IPS-15b (cell line): ENCODE measurements at regions not wholly inside any gene's neighbourhood (a gene's known extent, or its start where the extent isn't known, plus 50 kb on each side); places are given as distances from the start of the nearest gene placed in this dataset.
"Not testable (repeated sequence)": the region's sequence is repeated elsewhere in the genome, so short reads cannot be mapped to it uniquely, and the experiment has no call there.

Experiments used
- H3K27me3 ChIP-seq: one replicate; pipeline ENCODE4 v1.6.1; 2013; ENCODE audit warnings: low read length; ENCODE audit not compliant: control insufficient read depth, insufficient read depth
- H3K36me3 ChIP-seq: one replicate; pipeline ENCODE4 v1.6.1; 2013; ENCODE audit warnings: low read length; ENCODE audit not compliant: control insufficient read depth, insufficient read depth
- H3K4me1 ChIP-seq: one replicate; pipeline ENCODE4 v1.6.1; 2013; ENCODE audit warnings: mild to moderate bottlenecking, low read length; ENCODE audit not compliant: control insufficient read depth, insufficient read depth
- H3K4me3 ChIP-seq: one replicate; pipeline ENCODE4 v1.5.1; 2013; ENCODE audit warnings: low read depth, low read length
- H3K9ac ChIP-seq: one replicate; pipeline ENCODE4 v1.6.1; 2013; ENCODE audit warnings: low read depth, mild to moderate bottlenecking, low read length
- H3K9me3 ChIP-seq: one replicate; pipeline ENCODE4 v1.6.1; 2013; ENCODE audit warnings: mild to moderate bottlenecking, low read length; ENCODE audit not compliant: control insufficient read depth, insufficient read depth

GRCh38 chr1:121095014-121095413 is 89.1 kb downstream of the FAM72B start:
- H3K9me3 ChIP-seq, H3K4me1 ChIP-seq, H3K27me3 ChIP-seq, H3K4me3 ChIP-seq, H3K36me3 ChIP-seq, H3K9ac ChIP-seq: not testable (repeated sequence)

DNA sequence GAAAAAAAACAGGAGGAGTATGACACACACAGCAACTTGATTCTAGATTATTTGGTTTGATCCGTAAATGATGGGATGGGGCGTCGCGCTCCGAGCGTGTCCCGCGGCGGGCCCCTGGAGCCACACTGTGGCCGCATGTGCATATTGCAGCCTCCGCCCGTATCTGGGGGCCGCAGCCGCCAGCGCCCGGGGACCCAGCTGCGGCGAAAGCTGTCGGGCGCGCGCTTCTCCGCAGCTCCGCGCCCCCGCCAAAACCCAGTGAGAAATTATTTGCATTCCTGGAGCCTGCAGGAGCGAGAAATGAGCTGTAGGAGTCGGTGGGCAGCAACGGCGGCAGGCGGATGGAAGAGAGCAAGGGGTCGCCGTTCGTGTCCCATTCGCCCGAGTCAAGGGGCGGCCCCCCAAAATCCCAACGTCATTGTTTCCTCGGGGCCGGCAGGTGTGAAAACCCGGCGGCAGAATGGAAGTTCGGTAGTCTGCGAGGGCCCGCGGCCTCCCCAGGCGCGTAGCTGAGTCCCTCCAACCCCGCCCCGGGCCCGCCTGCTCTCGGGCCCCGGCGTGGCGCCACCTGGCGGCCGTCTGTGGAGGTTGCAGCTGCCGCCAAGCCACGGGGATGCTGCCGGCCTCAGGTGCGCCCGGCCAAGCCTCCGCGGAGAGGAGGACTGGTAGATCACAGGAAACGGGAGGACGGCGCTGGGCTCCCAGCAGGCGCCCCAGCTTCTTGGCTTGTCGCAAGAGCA is 86.8 kb downstream of the FAM72B start:
- not testable (repeated sequence) for H3K9ac ChIP-seq, H3K4me1 ChIP-seq, H3K36me3 ChIP-seq, H3K27me3 ChIP-seq, H3K9me3 ChIP-seq
- peak overlapping the region; percentile 58 for H3K4me3 ChIP-seq

- H3K4me1 ChIP-seq, H3K9ac ChIP-seq, H3K9me3 ChIP-seq, H3K36me3 ChIP-seq, H3K27me3 ChIP-seq: not testable (repeated sequence)
- peak overlapping the region; percentile 58 for H3K4me3 ChIP-seq
Observed at GRCh38 chr1:121097867-121098215, 86.3 kb downstream of the FAM72B start.

- H3K4me1 ChIP-seq, H3K9ac ChIP-seq, H3K27me3 ChIP-seq, H3K36me3 ChIP-seq, H3K4me3 ChIP-seq, H3K9me3 ChIP-seq: not testable (repeated sequence)
Observed at GRCh38 chr1:121109025-121109424, 75.1 kb downstream of the FAM72B start.

GRCh38 chr1:121116522-121117297 is 67.4 kb downstream of the FAM72B start:
- not testable (repeated sequence) for H3K27me3 ChIP-seq, H3K36me3 ChIP-seq, H3K4me1 ChIP-seq, H3K9ac ChIP-seq, H3K9me3 ChIP-seq
- peak overlapping the region; percentile 22 for H3K4me3 ChIP-seq

GRCh38 chr1:121117298-121117611 is 66.9 kb downstream of the FAM72B start:
- not testable (repeated sequence) for H3K36me3 ChIP-seq, H3K9ac ChIP-seq, H3K9me3 ChIP-seq, H3K4me3 ChIP-seq, H3K4me1 ChIP-seq, H3K27me3 ChIP-seq

DNA sequence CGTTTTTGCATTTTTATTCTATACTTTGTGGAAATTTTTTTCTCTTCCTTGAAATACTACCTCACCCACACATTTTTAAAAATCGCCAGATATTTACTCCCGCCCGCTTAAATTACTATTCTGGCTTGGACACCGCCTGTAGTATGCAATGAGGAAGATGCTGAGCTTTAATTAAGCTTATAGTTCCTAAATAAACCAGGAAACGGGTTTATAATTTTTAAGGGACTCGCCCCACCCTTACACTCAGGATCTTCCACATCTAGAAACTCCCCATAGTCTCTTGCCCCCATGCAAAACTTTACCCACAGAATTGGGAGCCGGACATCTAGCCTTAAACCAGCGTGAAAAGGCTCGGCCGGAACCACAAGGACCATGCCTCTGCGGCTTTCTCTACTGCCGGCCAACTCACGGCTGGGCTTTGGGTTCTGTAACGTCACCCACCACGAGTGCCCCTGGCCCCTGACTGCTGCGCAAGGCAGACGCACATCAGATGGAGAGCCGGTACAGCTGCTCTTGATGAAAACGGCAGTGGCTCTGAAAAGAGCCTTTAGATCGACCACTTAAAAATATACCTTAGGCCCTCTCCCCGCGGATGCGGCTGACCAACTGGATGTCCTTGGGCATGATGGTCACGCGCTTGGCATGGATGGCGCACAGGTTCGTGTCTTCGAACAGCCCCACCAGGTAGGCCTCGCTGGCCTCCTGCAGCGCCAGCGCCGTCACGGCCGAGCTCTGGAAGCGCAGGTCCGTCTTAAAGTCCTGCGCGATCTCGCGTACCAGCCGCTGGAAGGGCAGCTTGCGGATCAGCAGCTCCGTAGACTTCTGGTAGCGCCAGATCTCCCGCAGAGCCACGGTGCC is 66.3 kb downstream of the FAM72B start:
- not testable (repeated sequence) for H3K36me3 ChIP-seq, H3K9ac ChIP-seq, H3K4me1 ChIP-seq, H3K27me3 ChIP-seq, H3K9me3 ChIP-seq, H3K4me3 ChIP-seq
